Spleen (tissue), 11 donors: ENCODE measurements at regions not wholly inside any gene's neighbourhood (a gene's known extent, or its start where the extent isn't known, plus 50 kb on each side); places are given as distances from the start of the nearest gene placed in this dataset.

Experiments used
- DNase-seq: peaks from one replicate; pipeline ENCODE4 v3.0.0-alpha.2; 2020
- H3K27ac ChIP-seq, 8 donors: fragments of 200-600 bp; sonication (generic) in 7 of 8; 1 replicate in 4 of 8; 2 replicates in 4 of 8; pipeline versions ENCODE4 v1.5.0 to v1.8.0; 2016 to 2021; ENCODE audit warnings: inconsistent platforms in 4 of 8, mild to moderate bottlenecking in 4 of 8, moderate library complexity in 1 of 8
- H3K27me3 ChIP-seq, 7 donors: fragments of 200-600 bp; sonication (generic) in 6 of 7; replicated peaks in 1 of 7; 1 replicate in 4 of 7; 2 replicates in 3 of 7; pipeline versions ENCODE4 v1.5.0 to v1.8.0; 2016 to 2021; ENCODE audit warnings: inconsistent platforms in 3 of 7, mild to moderate bottlenecking in 1 of 7
- H3K36me3 ChIP-seq, 6 donors: fragments of 200-600 bp; sonication (generic) in 5 of 6; 1 replicate in 4 of 6; 2 replicates in 2 of 6; pipeline versions ENCODE4 v1.5.0 to v1.8.0; 2016 to 2021; ENCODE audit warnings: inconsistent platforms in 2 of 6
- H3K4me1 ChIP-seq, 6 donors: fragments of 200-600 bp; sonication (generic) in 5 of 6; 1 replicate in 3 of 6; 2 replicates in 3 of 6; pipeline versions ENCODE4 v1.5.0 to v1.8.0; 2016 to 2021; ENCODE audit warnings: inconsistent platforms in 3 of 6
- H3K4me3 ChIP-seq, 8 donors: fragments of 200-600 bp; sonication (generic) in 7 of 8; 1 replicate in 4 of 8; 2 replicates in 4 of 8; pipeline versions ENCODE4 v1.5.0 to v1.8.0; 2016 to 2021; ENCODE audit warnings: inconsistent platforms in 4 of 8, mild to moderate bottlenecking in 4 of 8, moderate library complexity in 2 of 8
- H3K9me3 ChIP-seq, 8 donors: fragments of 200-600 bp; sonication (generic) in 7 of 8; 1 replicate in 4 of 8; 2 replicates in 4 of 8; pipeline versions ENCODE4 v1.5.0 to v1.8.0; 2016 to 2021; ENCODE audit warnings: inconsistent platforms in 4 of 8
- POLR2A ChIP-seq, 3 donors: fragments of 450-650 bp; IDR thresholded peaks; one replicate each; pipeline ENCODE4 v1.5.1; 2017; ENCODE audit warnings: antibody characterized with exemption in 3 of 3, mild to moderate bottlenecking in 1 of 3
- POLR2AphosphoS5 ChIP-seq, 3 donors: sonication (generic); formaldehyde crosslinking; IDR thresholded peaks; one replicate each; pipeline ENCODE4 v1.5.1; 2017; ENCODE audit warnings: antibody characterized with exemption in 3 of 3
- WGBS, 5 donors: extraction: QIAGEN DNeasy Blood & Tissue Kit in 3 of 5; methylation state at CpG; one replicate each; pipeline versions ENCODE4 v1.1.5 to v1.1.7; 2013 to 2018; 5-methylcytosine and 5-hydroxymethylcytosine counted together
- intact Hi-C: fragments of 100-400 bp; cut with DNase I; formaldehyde crosslinking; loops from one replicate; pipeline ENCODE4 v1.15.0; 2023; ENCODE audit warnings: low total_unique reads
- TF ChIP-seq, protein P1 (sequence below), 11 experiments: fragments of 200-600 bp in 7 of 11; fragments of 450-650 bp in 4 of 11; sonication (generic) in 4 of 11; IDR thresholded peaks in 8 of 11; conservative IDR thresholded peaks in 3 of 11; 1 replicate in 7 of 11; 2 replicates in 4 of 11; pipeline versions ENCODE4 v1.4.0 to v1.8.0; 2016 to 2021; ENCODE audit warnings: antibody characterized with exemption in 11 of 11, inconsistent platforms in 4 of 11, mild to moderate bottlenecking in 1 of 11
- donor health status: healthy with polysubstance abuse.
- donor health status: DM: no; HTN: no; CAD: no; lungs with moderate emphysema.
- donor health status: DM: no; HTN: no; CAD: no.
- donor health status: Bipolar disorder and iron deficiency.
- donor health status: healthy.
- donor health status: DM: no; HTN: no; CAD: no.
- donor health status: DM: yes; HTN: yes; CAD: no.

DNA sequence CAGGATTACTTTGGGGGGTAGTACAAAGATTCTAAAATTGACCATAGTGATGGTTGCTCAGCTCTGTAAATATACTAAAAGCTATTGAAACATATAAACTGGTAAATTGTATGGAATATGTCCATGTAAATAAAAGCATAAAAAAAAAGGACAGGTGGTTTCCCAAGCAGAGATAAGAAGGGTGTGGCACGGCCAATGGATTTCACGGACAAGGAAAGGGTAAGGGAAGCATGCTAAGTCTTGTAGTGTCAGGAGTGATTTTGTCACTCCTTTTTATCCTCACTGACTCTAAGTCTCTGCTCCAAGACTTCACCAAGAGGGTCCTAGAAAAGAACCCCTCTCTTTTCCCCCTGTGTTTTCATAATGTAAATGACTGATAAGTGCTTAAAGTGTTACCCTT is 229.2 kb downstream of the SPTSSA start:
- Histone ChIP-seq H3K9me3 (no peaks in the 10 kb centered on the region), H3K36me3 (no peaks in the 10 kb centered on the region), H3K4me1 (peaks cover 0 to 4% (median 0%) of the 10 kb centered on the region in 6 donors), H3K4me3 (no peak overlapping the region), H3K27me3 (peaks cover 0 to 5% (median 0%) of the 10 kb centered on the region in 7 donors), H3K27ac (no peak overlapping the region)
- WGBS, 5 donors: 63 to 87% (median 85%) methylated on average over 2 of the region's 2 CpGs
- intact Hi-C loops: loop anchor here (5.0 kb wide), 1 partner anchor 125 kb away; no protein-coding TSS in a partner anchor
- DNase-seq: no peak
- TF ChIP-seq, protein P1, sequence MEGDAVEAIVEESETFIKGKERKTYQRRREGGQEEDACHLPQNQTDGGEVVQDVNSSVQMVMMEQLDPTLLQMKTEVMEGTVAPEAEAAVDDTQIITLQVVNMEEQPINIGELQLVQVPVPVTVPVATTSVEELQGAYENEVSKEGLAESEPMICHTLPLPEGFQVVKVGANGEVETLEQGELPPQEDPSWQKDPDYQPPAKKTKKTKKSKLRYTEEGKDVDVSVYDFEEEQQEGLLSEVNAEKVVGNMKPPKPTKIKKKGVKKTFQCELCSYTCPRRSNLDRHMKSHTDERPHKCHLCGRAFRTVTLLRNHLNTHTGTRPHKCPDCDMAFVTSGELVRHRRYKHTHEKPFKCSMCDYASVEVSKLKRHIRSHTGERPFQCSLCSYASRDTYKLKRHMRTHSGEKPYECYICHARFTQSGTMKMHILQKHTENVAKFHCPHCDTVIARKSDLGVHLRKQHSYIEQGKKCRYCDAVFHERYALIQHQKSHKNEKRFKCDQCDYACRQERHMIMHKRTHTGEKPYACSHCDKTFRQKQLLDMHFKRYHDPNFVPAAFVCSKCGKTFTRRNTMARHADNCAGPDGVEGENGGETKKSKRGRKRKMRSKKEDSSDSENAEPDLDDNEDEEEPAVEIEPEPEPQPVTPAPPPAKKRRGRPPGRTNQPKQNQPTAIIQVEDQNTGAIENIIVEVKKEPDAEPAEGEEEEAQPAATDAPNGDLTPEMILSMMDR (IDR thresholded peaks at IDR 0.05 in 8 of 11, conservative IDR thresholded peaks at IDR 0.05 in 3 of 11): no peak
- no peak for TF ChIP-seq POLR2AphosphoS5 (IDR thresholded peaks at IDR 0.05)
- TF ChIP-seq POLR2A (IDR thresholded peaks at IDR 0.05): no peak

DNA sequence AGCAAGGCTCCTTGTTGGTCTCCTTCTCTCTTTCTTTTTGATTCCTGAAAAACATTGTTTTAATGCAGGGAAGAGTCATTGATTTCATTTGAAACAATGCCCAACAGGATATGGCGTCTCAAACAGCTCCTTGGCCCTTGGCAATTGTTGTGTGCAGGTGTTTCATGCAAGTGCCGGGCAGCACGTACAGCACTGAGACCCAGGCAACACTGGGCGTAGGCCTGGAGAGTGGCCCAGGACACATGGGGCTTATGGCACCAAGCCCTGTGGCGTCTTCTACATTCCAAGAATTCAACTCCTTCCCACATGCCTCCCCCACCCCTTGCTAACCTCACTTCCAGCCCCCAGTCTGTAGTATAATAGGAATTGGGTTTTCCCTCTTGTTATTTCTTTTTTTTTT is 230.4 kb downstream of the SPTSSA start:
- TF ChIP-seq POLR2AphosphoS5 (IDR thresholded peaks at IDR 0.05): no peak
- TF ChIP-seq, protein P1 (IDR thresholded peaks at IDR 0.05 in 8 of 11, conservative IDR thresholded peaks at IDR 0.05 in 3 of 11): no peak
- TF ChIP-seq POLR2A (IDR thresholded peaks at IDR 0.05): no peak
- Histone ChIP-seq H3K36me3 (no peaks in the 10 kb centered on the region), H3K4me1 (peaks cover 0 to 6% (median 0%) of the 10 kb centered on the region in 6 donors), H3K27ac (no peak overlapping the region), H3K4me3 (no peak overlapping the region), H3K27me3 (peaks cover 0 to 4% (median 0%) of the 10 kb centered on the region in 7 donors), H3K9me3 (no peaks in the 10 kb centered on the region)
- intact Hi-C loops: loop anchor here (5.0 kb wide), 1 partner anchor 124 kb away; no protein-coding TSS in a partner anchor
- whole genome bisulfite sequencing, 5 donors: 75 to 80% (median 77%) methylated on average over 5 of the region's 5 CpGs
- no peak for DNase-seq

DNA sequence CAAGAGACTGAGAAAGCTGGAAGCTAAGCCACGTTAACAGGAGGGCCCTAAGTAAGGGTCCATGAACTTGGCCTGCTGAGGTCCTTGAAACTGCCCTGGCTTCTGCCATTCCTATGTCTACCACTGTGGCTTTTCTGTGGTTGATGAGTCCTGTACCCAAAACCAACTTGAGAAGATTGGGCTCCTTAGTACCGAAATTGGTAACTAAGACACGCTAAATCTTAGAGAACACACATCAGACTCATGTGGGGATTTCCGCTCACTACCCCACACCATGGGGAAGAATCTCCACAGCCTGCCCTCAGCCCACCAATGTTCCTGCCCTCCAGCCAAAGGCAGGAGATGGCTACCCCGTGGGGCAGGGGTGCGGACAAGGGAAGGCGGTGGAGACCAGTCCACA is 232.9 kb downstream of the SPTSSA start:
- WGBS, 5 donors: 78 to 96% (median 89%) methylated on average over 7 of the region's 7 CpGs
- Histone ChIP-seq H3K4me3 (no peak overlapping the region), H3K9me3 (no peaks in the 10 kb centered on the region), H3K27me3 (peaks cover 0 to 4% (median 0%) of the 10 kb centered on the region in 7 donors), H3K4me1 (peaks cover 0 to 6% (median 0%) of the 10 kb centered on the region in 6 donors), H3K27ac (no peak overlapping the region), H3K36me3 (no peaks in the 10 kb centered on the region)
- intact Hi-C loops: loop anchor here (5.0 kb wide), 1 partner anchor 387 kb away; no protein-coding TSS in a partner anchor
- TF ChIP-seq, protein P1 (IDR thresholded peaks at IDR 0.05 in 8 of 11, conservative IDR thresholded peaks at IDR 0.05 in 3 of 11): no peak
- TF ChIP-seq POLR2AphosphoS5 (IDR thresholded peaks at IDR 0.05) (no peak), POLR2A (IDR thresholded peaks at IDR 0.05) (no peak)
- no peak for DNase-seq

DNA sequence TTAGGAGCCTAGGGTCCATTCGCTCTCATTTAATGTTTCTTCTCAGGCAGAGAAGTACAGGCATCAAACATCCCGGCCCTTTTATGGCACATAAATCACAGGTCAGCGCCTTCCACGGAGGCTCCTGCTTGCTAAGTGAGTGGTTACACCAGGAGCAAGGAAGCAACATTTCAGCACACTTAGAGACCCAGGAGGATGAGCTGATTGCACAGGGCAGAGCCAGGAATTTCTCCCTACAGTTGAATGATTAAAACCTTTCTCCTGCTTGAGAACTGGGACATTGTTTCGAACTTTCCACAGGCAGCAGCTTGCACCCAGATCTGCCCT is 233.4 kb downstream of the SPTSSA start:
- 69 to 89% (median 88%) methylated on average over 5 of the region's 5 CpGs for WGBS, 5 donors
- H3K4me3 ChIP-seq: no peak overlapping the region
- peaks cover 0 to 6% (median 0%) of the 10 kb centered on the region in 6 donors for H3K4me1 ChIP-seq
- no peaks in the 10 kb centered on the region for H3K36me3 ChIP-seq
- intact Hi-C loops: loop anchor here (5.0 kb wide), 1 partner anchor 386 kb away; no protein-coding TSS in a partner anchor
- DNase-seq: no peak
- no peaks in the 10 kb centered on the region for H3K9me3 ChIP-seq
- no peak overlapping the region for H3K27ac ChIP-seq
- H3K27me3 ChIP-seq: peaks cover 0 to 4% (median 0%) of the 10 kb centered on the region in 7 donors
- TF ChIP-seq, protein P1 (IDR thresholded peaks at IDR 0.05 in 8 of 11, conservative IDR thresholded peaks at IDR 0.05 in 3 of 11): no peak
- TF ChIP-seq POLR2AphosphoS5 (IDR thresholded peaks at IDR 0.05) (no peak), POLR2A (IDR thresholded peaks at IDR 0.05) (no peak)
